GM13976 (cell line): ENCODE measurements at regions not wholly inside any gene's neighbourhood (a gene's known extent, or its start where the extent isn't known, plus 50 kb on each side); places are given as distances from the start of the nearest gene placed in this dataset.

ENCODE experiments used
- DNase-seq: peaks from one replicate; pipeline ENCODE4 v3.0.0; 2012; ENCODE audit warnings: low spot score
- in situ Hi-C: fragments of 300-500 bp; cut with MboI; formaldehyde crosslinking; loops from one replicate; pipeline ENCODE4 v1.12.0; 2022; ENCODE audit warnings: low sequenced_read_pairs, mixed read lengths, inconsistent platforms; ENCODE audit not compliant: unreplicated experiment
- TF ChIP-seq, protein P1 (sequence below): IDR thresholded peaks from 2 replicates; pipeline ENCODE4 v1.5.1; 2012; ENCODE audit warnings: borderline replicate concordance, mild to moderate bottlenecking; ENCODE audit not compliant: insufficient read depth; ENCODE audit errors: extremely low read depth, missing control alignments, control extremely low read depth

DNA sequence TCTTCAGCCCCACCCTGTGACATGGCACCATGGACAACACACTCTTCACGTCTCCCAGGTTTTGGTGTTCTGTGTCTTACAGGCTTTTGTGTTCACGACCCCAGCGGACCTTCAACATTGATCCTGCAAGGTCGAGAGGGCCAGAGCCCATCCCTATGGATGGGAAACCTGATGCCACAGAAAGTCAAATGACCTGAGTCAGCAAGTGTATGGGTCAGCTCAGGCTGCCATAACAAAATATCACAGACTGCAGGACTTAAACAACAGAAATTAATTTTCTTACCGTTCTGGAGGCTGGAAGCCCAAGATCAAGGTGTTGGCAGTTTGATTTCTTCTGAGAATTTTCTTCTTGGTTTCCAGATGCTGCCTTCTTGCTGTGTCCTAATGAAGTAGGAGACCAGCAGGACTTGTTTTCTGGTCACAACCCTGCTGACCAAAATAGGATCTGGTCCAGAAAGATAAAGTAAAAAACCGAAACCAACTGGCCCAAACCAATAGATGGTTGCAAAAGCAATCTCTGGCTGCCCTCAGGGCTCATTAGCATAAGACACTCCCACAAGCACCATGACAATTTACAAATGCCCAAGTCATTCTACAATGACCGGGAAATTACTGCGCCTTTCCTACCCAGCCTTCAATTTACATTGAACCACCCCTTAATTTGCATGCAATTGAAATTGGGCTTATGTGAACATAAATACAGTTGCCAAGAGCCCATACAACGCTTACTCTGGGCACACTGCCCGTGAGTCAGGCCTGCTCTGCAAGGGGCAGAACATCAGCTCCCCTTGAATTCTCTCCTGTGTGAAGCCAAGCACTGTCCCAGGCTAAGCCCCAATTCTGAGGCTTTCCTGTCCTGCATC lies 82.9 kb upstream of the SLC22A11 start:
- DNase-seq, result no peak
- TF ChIP-seq, protein P1, sequence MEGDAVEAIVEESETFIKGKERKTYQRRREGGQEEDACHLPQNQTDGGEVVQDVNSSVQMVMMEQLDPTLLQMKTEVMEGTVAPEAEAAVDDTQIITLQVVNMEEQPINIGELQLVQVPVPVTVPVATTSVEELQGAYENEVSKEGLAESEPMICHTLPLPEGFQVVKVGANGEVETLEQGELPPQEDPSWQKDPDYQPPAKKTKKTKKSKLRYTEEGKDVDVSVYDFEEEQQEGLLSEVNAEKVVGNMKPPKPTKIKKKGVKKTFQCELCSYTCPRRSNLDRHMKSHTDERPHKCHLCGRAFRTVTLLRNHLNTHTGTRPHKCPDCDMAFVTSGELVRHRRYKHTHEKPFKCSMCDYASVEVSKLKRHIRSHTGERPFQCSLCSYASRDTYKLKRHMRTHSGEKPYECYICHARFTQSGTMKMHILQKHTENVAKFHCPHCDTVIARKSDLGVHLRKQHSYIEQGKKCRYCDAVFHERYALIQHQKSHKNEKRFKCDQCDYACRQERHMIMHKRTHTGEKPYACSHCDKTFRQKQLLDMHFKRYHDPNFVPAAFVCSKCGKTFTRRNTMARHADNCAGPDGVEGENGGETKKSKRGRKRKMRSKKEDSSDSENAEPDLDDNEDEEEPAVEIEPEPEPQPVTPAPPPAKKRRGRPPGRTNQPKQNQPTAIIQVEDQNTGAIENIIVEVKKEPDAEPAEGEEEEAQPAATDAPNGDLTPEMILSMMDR, result no peak
- in situ Hi-C loops, result no loop called here

DNA sequence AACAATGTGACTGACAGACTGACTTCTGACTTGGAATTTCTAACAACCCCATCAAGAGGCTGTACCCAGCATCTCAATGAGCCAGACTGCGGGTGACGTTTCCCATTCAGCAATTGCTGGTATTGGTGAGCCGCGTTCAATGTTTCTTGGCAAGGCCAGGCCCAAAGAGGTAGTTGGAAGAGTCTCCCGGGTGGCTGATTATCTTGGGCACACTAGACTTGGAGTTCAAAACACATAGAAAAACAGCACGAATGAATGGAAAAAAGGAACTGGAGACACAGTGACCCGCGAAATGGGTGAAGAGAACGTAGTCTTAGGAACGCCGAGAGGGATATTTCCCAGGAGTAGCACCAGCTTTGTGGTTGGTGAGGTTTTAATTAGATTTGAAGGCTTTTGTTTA lies 81.1 kb upstream of the SLC22A11 start:
- no peak for DNase-seq
- in situ Hi-C loops, result no loop called here
- TF ChIP-seq, protein P1, result no peak

DNA sequence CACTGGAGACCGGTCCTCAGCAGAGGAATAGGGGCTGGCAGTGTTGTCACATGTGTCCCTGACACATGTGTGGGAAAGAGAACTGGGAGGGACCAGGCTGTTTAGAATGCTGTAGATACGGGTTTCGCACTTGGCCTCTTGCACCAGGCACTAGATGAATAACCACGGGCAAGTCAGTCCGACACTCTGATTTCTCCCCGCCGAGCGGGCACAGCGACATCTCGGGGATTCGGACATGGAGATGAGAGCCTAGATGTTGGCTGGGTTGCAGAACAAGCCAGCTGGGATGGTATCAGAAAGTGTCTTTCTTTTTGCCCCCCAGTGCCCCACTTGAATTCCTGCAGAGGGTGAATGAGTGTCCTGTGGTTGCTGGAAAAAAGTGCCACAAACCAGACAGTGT lies 80.6 kb upstream of the SLC22A11 start:
- no peak for DNase-seq
- TF ChIP-seq, protein P1, result no peak
- in situ Hi-C loops, result no loop called here

DNA sequence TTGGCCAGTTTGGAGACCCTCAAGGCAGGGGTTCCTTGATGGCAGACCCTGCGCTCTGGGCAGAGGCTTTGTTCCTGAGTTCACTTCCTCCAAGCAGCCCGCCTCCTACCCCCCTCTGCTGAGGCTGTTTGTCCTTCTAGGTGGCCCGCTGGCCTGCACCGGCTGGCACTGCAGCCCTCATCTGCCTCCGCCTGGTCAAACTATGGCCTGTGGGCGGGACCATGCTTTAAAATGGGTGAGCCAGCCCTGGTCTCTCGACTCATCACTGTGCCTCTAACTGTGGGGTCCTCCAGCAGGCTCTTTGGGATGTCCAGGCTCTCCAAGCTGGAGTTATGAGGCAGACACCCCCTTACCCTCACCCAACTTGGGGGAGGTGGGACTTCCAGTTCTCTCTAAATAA lies 78.9 kb upstream of the SLC22A11 start:
- no peak for DNase-seq
- in situ Hi-C loops, result no loop called here
- TF ChIP-seq, protein P1, result no peak

GRCh38 chr11:64477675-64478074 lies 78.1 kb upstream of the SLC22A11 start:
- no peak for DNase-seq
- TF ChIP-seq, protein P1, result no peak
- in situ Hi-C loops, result no loop called here

DNA sequence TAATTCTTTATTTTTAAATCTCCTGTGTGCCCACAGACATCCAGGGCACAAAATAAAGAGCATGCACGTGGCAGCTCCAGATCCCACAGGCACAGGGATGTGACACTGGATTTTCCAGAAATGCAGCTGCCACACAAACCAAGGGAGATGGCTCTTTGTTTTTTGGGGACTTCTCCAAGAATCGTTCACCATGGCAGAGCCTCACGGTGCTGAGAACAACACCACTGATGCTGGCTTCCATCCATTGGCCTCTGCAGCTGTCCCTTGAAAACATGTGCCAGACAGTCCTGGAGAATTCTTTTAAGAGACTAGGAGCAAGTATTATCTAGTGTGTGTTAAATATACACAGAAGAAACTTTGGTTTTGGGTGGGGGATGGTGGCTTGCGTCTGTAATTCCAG lies 73.2 kb upstream of the SLC22A11 start:
- TF ChIP-seq, protein P1, result no peak
- in situ Hi-C loops, result no loop called here
- no peak for DNase-seq
